Hepatocyte (in vitro differentiated cells): ENCODE measurements at regions not wholly inside any gene's neighbourhood (a gene's known extent, or its start where the extent isn't known, plus 50 kb on each side); places are given as distances from the start of the nearest gene placed in this dataset.

Experiments used
- DNase-seq: peaks from one replicate; pipeline ENCODE4 v3.0.0-alpha.2; 2016; ENCODE audit warnings: low spot score
- H2AFZ ChIP-seq: fragments of 200-600 bp; sonication (generic); 2 replicates; pipeline ENCODE4 v1.6.0; 2016; ENCODE audit warnings: antibody characterized with exemption, mild to moderate bottlenecking
- H3K27ac ChIP-seq: fragments of 200-600 bp; sonication (generic); 2 replicates; pipeline ENCODE4 v1.5.1; 2016; ENCODE audit warnings: mild to moderate bottlenecking
- H3K27me3 ChIP-seq: fragments of 200-600 bp; sonication (generic); 2 replicates; pipeline ENCODE4 v1.6.1; 2016
- H3K36me3 ChIP-seq: fragments of 200-600 bp; sonication (generic); replicated peaks from 2 replicates; pipeline ENCODE4 v1.5.1; 2016; ENCODE audit warnings: low read depth; ENCODE audit not compliant: insufficient read depth
- H3K4me1 ChIP-seq: fragments of 200-600 bp; sonication (generic); 2 replicates; pipeline ENCODE4 v1.5.1; 2016; ENCODE audit warnings: mild to moderate bottlenecking, moderate library complexity; ENCODE audit not compliant: insufficient read depth
- H3K4me2 ChIP-seq: fragments of 200-600 bp; sonication (generic); 2 replicates; pipeline ENCODE4 v1.6.0; 2016
- H3K4me3 ChIP-seq: fragments of 200-600 bp; sonication (generic); 2 replicates; pipeline ENCODE4 v1.5.1; 2016; ENCODE audit warnings: mild to moderate bottlenecking
- H3K79me2 ChIP-seq: fragments of 200-600 bp; sonication (generic); 2 replicates; pipeline ENCODE4 v1.6.0; 2017; ENCODE audit warnings: mild to moderate bottlenecking
- H3K9me2 ChIP-seq: fragments of 200-600 bp; sonication (generic); replicated peaks from 2 replicates; pipeline ENCODE4 v1.6.0; 2017; ENCODE audit warnings: mild to moderate bottlenecking; ENCODE audit not compliant: insufficient read depth
- H3K9me3 ChIP-seq: fragments of 200-600 bp; sonication (generic); 2 replicates; pipeline ENCODE4 v1.5.1; 2016; ENCODE audit warnings: low read depth, mild to moderate bottlenecking
- H4K20me1 ChIP-seq: fragments of 200-600 bp; sonication (generic); 2 replicates; pipeline ENCODE4 v1.6.0; 2016; ENCODE audit warnings: mild to moderate bottlenecking; ENCODE audit not compliant: insufficient read depth, poor library complexity, severe bottlenecking
- CTCF ChIP-seq: fragments of 200-600 bp; sonication (generic); IDR thresholded peaks from 2 replicates; pipeline ENCODE4 v1.5.1; 2016; ENCODE audit warnings: antibody characterized with exemption, mild to moderate bottlenecking; ENCODE audit not compliant: poor library complexity
- EZH2 ChIP-seq: fragments of 200-600 bp; sonication (generic); IDR thresholded peaks from 2 replicates; pipeline ENCODE4 v1.6.1; 2016; ENCODE audit warnings: antibody characterized with exemption, mild to moderate bottlenecking, borderline replicate concordance
- EZH2phosphoT487 ChIP-seq: fragments of 200-600 bp; sonication (generic); IDR thresholded peaks from one replicate; pipeline ENCODE4 v1.6.1; 2018; ENCODE audit warnings: antibody characterized with exemption, mild to moderate bottlenecking, low read depth, moderate library complexity; ENCODE audit not compliant: unreplicated experiment, severe bottlenecking
- WGBS: methylation state at CpG from one replicate; pipeline ENCODE4 v1.1.6; 2016; ENCODE audit warnings: low lambda C conversion rate; ENCODE audit errors: missing lambda C conversion rate; 5-methylcytosine and 5-hydroxymethylcytosine counted together

GRCh38 chr5:125698420-125698819 is 724.8 kb upstream of the GRAMD2B start:
- H3K27me3 ChIP-seq: no peaks in the 10 kb centered on the region
- WGBS: 50% methylated on average over 1 of the region's 1 CpG
- TF ChIP-seq EZH2phosphoT487: no peak
- no peak for TF ChIP-seq EZH2
- TF ChIP-seq CTCF: no peak

GRCh38 chr5:125699860-125700259 is 723.3 kb upstream of the GRAMD2B start:
- H3K9me2 ChIP-seq: no peaks in the 10 kb centered on the region
- no peaks in the 10 kb centered on the region for H3K79me2 ChIP-seq
- no peak overlapping the region for H3K4me3 ChIP-seq
- H3K4me2 ChIP-seq: peak overlapping the region; percentile 71
- peak overlapping the region; percentile 24 for H2AFZ ChIP-seq
- whole genome bisulfite sequencing: 32% methylated on average over 2 of the region's 2 CpGs
- DNase-seq: no peak
- H3K36me3 ChIP-seq: no peaks in the 10 kb centered on the region
- no peaks in the 10 kb centered on the region for H4K20me1 ChIP-seq
- no peaks in the 10 kb centered on the region for H3K27me3 ChIP-seq
- no peaks in the 10 kb centered on the region for H3K9me3 ChIP-seq
- H3K27ac ChIP-seq: no peak overlapping the region
- peaks cover 18% of the 10 kb centered on the region for H3K4me1 ChIP-seq
- TF ChIP-seq EZH2phosphoT487: no peak
- TF ChIP-seq CTCF: no peak
- TF ChIP-seq EZH2: no peak

More at GRCh38 chr5:125698420-125698819, 724.8 kb upstream of the GRAMD2B start:
- H2AFZ ChIP-seq: no peak overlapping the region
- H3K27ac ChIP-seq: no peak overlapping the region
- H3K9me2 ChIP-seq: no peaks in the 10 kb centered on the region
- H3K4me3 ChIP-seq: no peak overlapping the region
- no peaks in the 10 kb centered on the region for H4K20me1 ChIP-seq
- H3K36me3 ChIP-seq: no peaks in the 10 kb centered on the region
- H3K4me2 ChIP-seq: no peak overlapping the region
- no peak for DNase-seq
- no peaks in the 10 kb centered on the region for H3K9me3 ChIP-seq
- no peaks in the 10 kb centered on the region for H3K79me2 ChIP-seq
- H3K4me1 ChIP-seq: peaks cover 18% of the 10 kb centered on the region

GRCh38 chr5:125700380-125700861 is 722.8 kb upstream of the GRAMD2B start:
- Histone ChIP-seq H3K9me3 (no peaks in the 10 kb centered on the region), H3K27me3 (no peaks in the 10 kb centered on the region), H2AFZ (peak overlapping the region; percentile 24), H3K9me2 (no peaks in the 10 kb centered on the region), H3K4me1 (peaks cover 18% of the 10 kb centered on the region), H3K27ac (peak overlapping the region; percentile 63), H4K20me1 (no peaks in the 10 kb centered on the region), H3K4me3 (no peak overlapping the region), H3K4me2 (peak overlapping the region; percentile 71), H3K36me3 (no peaks in the 10 kb centered on the region), H3K79me2 (no peaks in the 10 kb centered on the region)
- TF ChIP-seq EZH2 (no peak), EZH2phosphoT487 (no peak), CTCF (no peak)
- DNase-seq: peak; percentile 29
- WGBS: 15% methylated on average over 8 of the region's 8 CpGs

- no peak overlapping the region for H3K27ac ChIP-seq
- no peaks in the 10 kb centered on the region for H3K36me3 ChIP-seq
- no peak overlapping the region for H3K4me2 ChIP-seq
- H3K27me3 ChIP-seq: no peaks in the 10 kb centered on the region
- H3K4me1 ChIP-seq: peaks cover 7% of the 10 kb centered on the region
- no peak for DNase-seq
- no peaks in the 10 kb centered on the region for H3K9me3 ChIP-seq
- no peak overlapping the region for H3K4me3 ChIP-seq
- H3K79me2 ChIP-seq: no peaks in the 10 kb centered on the region
- no peaks in the 10 kb centered on the region for H4K20me1 ChIP-seq
- TF ChIP-seq CTCF: no peak
- TF ChIP-seq EZH2: no peak
- no peak for TF ChIP-seq EZH2phosphoT487
- no peak overlapping the region for H2AFZ ChIP-seq
- no peaks in the 10 kb centered on the region for H3K9me2 ChIP-seq
These were observed 719.6 kb upstream of the GRAMD2B start for GRCh38 chr5:125703616-125704015.
